ENCODE measurements at regions not wholly inside any gene's neighbourhood (a gene's known extent, or its start where the extent isn't known, plus 50 kb on each side); places are given as distances from the start of the nearest gene placed in this dataset.
"Not testable (repeated sequence)": the region's sequence is repeated elsewhere in the genome, so short reads cannot be mapped to it uniquely, and the experiment has no call there.

- no peak for DNase-seq
These were observed 81.9 kb upstream of the CCND2 start for GRCh38 chr12:4191642-4192041.

DNA sequence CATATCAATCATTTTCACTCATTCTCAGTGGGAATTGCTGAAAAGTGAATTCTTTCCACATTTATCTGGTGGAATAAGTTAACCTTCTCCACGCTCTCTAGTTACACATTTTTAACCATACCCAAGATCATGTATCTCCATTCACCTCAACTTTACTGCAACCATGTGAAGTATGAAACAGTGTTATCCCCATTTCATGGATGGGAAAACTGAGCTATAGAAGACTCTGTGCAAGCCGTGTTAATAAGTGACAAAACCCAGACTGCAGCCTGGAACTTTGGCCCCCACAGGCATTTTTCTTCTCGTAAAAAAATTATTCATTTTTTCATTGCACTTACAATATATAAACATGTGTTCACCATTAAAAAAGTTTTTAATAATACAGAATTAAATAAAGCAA lies 82.4 kb upstream of the CCND2 start:
- DNase-seq = no peak

DNA sequence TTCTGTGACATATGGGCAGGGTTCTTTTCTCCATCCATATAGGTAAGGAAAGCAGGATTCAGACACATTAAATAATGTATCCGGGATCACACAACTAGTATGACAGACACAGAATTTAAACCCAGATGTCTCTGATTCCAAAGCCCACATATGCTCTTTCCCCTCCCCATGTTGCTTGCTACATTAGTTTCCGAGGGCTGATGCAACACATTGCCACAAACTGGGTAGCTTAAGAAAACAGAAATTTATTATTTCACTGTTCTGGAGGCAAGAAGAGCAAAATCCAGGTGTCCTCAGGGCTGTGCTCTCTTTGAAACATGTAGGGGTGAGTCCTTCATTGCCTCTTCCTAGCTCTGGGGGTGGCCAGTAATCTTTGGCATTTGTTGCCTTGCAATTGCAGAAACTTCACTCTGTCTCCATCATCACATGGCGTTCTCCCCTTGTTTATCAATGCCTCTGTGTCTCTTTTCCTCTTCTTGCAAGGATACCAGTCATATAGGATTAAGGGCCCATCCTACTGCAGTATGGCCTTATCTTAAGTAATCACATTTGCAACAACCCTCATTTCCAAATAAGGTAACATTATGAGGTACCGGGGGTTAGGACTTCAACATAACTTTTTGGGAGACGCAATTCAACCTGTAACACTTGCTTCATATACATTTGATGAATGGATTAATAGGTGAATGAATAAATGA lies 83.0 kb upstream of the CCND2 start:
- no peak for DNase-seq

- no peak for DNase-seq
These were observed 83.8 kb upstream of the CCND2 start for GRCh38 chr12:4189721-4190120.

DNA sequence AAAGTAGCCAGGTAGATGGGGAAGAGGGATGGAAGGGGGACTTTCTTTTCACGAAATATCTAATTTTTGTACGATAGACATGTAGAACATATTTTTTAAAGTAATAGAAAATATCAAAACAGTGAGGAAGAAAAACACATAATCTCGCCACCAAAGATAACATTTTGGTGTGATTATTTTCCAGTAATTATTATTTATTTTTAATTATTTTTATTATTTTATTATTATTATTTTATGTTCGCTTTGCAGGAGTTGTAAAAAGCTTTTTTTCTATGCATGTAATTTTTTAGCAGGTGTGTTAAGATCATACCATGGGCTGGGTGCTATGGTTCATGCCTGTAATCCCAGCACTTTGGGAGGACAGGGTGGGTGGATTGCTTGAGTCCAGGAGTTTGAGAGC lies 85.6 kb upstream of the CCND2 start:
- no peak for DNase-seq

GRCh38 chr12:4187315-4187714 lies 86.2 kb upstream of the CCND2 start:
- DNase-seq = not testable (repeated sequence)

DNA sequence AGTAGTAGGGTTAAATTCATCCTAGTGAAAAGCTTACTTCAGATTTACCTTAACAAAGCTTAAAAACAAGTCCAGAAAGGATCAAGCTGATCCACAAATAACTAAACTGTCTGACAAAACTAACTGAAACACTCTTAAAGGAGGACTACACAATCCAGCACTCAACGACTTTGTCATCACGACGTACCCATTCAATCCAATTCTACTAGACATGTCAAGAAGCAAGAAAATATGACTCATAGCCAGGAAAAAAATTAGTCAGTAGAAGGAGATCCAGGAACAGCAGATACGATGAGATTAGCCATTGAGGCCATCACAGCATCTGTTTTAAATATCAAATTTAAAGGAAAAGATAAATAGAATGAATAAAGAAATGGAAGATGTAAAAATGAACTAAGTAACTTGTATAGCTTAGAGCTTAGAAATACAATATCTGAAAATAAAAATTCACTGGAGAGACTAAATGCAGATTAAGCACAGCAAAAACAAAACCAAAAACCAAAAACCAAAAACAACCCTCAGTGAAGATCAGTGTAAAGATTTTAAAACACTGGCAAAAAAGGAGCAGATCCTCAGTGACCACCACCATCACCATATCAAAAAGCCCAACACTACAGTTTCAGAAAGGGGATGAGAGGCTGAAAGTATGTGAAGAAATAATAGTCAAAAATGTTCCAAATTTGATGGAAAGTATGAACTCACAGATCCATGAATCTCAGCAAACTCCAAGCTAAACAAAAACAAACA lies 95.0 kb upstream of the CCND2 start:
- DNase-seq = no peak

DNA sequence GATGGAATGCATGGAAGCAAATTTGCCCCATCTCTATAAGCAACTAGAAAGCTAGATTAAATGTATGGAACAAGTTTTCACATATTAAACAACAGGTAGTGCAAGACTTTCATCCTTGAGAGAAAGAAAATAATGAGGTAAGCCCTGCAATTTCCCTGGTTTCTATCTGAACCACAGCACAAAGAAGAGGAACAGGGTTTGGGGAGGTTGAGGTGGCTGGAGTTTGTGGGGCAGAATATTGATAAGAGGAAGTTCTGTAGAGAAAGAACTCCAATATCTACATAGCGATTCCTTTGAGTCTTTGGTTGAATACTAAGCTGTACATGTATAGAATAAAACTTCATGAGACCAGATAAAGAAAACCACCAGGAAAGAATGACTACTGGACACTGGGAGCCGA lies 96.3 kb upstream of the CCND2 start:
- peak in 1 of 2 donors; percentile 24 for DNase-seq

DNA sequence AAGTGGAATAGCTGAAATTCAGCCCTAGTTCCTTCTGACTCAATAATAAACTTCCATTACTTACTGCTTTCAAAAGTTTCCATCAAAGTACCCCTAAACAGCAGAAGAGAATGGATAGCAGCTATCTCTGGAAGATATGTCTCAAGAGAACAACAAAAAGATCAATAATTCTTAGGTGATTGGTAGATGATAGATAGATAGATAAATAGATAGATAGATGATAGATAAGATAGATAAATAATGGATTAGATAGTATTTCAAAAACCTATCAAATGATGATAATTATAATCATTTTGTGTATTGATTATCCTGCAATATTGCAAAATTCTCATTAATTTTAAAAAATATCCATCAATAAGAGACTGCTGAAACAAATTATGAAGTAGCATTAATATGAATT lies 97.4 kb upstream of the CCND2 start:
- DNase-seq = no peak

DNA sequence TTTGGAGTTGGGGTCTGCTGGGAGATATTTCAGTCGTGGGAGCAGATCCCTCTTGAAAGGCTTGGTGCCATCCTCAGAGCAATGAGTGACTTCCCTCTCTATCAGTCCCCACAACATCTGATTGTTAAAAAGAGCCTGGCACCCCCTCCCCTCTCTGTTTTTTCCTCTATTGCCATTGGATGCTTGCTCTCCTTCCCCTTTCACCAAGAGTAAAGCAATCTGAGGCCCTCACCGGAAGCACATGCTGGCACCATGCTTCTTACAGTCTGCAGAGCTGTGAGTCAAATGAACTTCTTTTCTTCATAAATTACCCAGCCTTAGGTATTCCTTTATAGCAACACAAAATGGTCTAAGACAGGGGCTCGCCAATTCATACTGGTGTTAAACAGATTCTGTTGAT lies 99.1 kb upstream of the CCND2 start:
- peak in 1 of 2 donors; percentile 29 for DNase-seq

GRCh38 chr12:4172999-4173398 lies 100.6 kb upstream of the CCND2 start:
- DNase-seq = no peak

GRCh38 chr12:4171742-4172141 lies 101.8 kb upstream of the CCND2 start:
- DNase-seq = no peak

GRCh38 chr12:4169959-4170358 lies 103.6 kb upstream of the CCND2 start:
- DNase-seq = peak; percentile 32 to 44

- no peak for DNase-seq
These were observed 104.0 kb upstream of the CCND2 start for GRCh38 chr12:4169531-4169930.

DNA sequence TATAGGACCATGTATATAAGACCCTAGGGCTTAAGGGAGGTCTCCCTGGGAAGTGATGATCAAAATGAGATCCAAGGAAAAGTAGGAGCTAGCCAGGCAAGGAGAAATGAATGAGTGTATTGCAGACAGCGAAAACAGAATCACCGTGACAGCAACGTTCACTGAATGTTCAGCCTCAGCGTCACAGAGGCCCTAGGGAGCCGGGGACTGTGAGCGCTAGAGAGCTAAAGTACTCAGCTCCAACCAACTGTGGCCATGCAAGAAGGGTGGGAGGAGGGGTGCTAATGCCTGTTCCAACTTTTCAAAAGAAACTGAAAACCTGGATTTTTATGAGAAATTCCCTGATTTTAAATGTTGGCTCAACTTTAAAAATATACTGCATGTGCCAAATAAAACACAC lies 105.5 kb upstream of the CCND2 start:
- no peak for DNase-seq

GRCh38 chr12:4164559-4165558 lies 108.7 kb upstream of the CCND2 start:
- peak; percentile 20 to 25 for DNase-seq

GRCh38 chr12:4164188-4164558 lies 109.4 kb upstream of the CCND2 start:
- DNase-seq = no peak

GRCh38 chr12:4161718-4162117 lies 111.8 kb upstream of the CCND2 start:
- no peak for DNase-seq

DNA sequence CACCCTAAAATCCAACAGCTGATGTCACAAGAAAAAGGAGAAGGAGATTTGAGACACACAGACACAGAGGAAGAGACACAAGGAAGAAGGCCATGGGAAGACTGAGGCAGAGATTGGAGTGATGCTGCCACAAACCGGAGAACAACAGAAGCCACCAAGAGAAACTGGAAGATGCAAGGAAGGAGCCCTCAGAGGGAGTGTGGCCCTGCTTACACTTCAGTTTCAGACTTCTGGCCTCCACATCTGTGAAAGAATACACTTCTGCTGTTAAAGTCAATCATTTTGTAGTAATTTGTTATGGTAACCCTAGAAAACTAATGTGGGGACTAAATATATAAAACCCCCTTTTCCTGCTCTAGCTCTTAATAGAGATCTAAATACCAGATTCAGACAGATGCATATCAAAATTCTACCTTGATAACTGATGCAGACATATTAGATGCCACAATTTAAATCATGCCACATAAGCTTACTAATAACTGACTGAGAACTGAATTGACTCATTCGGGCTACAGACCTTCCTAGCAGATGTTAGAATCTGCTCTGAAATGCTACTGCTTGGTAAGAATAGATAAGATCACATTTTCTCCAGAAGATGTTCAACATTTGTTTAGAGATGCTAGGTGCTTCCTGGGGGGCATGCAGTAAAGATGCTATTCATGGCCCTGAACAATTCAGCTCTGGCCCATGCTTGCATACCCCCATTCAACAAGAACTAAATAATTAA lies 113.1 kb upstream of the CCND2 start:
- no peak for DNase-seq

- peak; percentile 49 to 51 for DNase-seq
These were observed 113.7 kb upstream of the CCND2 start for GRCh38 chr12:4159851-4160250.

GRCh38 chr12:4158306-4158705 lies 115.3 kb upstream of the CCND2 start:
- peak in 1 of 2 donors; percentile 44 for DNase-seq

GRCh38 chr12:4157122-4157521 lies 116.4 kb upstream of the CCND2 start:
- no peak for DNase-seq
